ENCODE measurements at regions not wholly inside any gene's neighbourhood (a gene's known extent, or its start where the extent isn't known, plus 50 kb on each side); places are given as distances from the start of the nearest gene placed in this dataset.

GRCh38 chr4:57866468-57867171 is 756.4 kb upstream of the IGFBP7 start:
- TF ChIP-seq CTCF (conservative IDR thresholded peaks at IDR 0.05; ENCODE audit: control insufficient read depth, insufficient read depth, low read depth, low read length), result no peak
- DNase-seq (ENCODE audit: low read depth), result no peak
- H3K4me3 ChIP-seq (ENCODE audit: control insufficient read depth, low read depth, low read length), result no peak overlapping the region

- DNase-seq (ENCODE audit: low read depth), result no peak
- no peak for TF ChIP-seq CTCF (conservative IDR thresholded peaks at IDR 0.05; ENCODE audit: control insufficient read depth, insufficient read depth, low read depth, low read length)
- H3K4me3 ChIP-seq (ENCODE audit: control insufficient read depth, low read depth, low read length), result no peak overlapping the region
Measured at GRCh38 chr4:57865264-57865663, 755.1 kb upstream of the IGFBP7 start.

GRCh38 chr4:57854748-57855147 is 744.6 kb upstream of the IGFBP7 start:
- no peak for DNase-seq (ENCODE audit: low read depth)
- H3K4me3 ChIP-seq (ENCODE audit: control insufficient read depth, low read depth, low read length), result no peak overlapping the region
- no peak for TF ChIP-seq CTCF (conservative IDR thresholded peaks at IDR 0.05; ENCODE audit: control insufficient read depth, insufficient read depth, low read depth, low read length)

GRCh38 chr4:57850141-57850540 is 740.0 kb upstream of the IGFBP7 start:
- no peak overlapping the region for H3K4me3 ChIP-seq (ENCODE audit: control insufficient read depth, low read depth, low read length)

GRCh38 chr4:57832083-57832482 is 721.9 kb upstream of the IGFBP7 start:
- H3K4me3 ChIP-seq (ENCODE audit: control insufficient read depth, low read depth, low read length), result no peak overlapping the region
- no peak for DNase-seq (ENCODE audit: low read depth)
- no peak for TF ChIP-seq CTCF (conservative IDR thresholded peaks at IDR 0.05; ENCODE audit: control insufficient read depth, insufficient read depth, low read depth, low read length)

More at GRCh38 chr4:57850141-57850540, 740.0 kb upstream of the IGFBP7 start:
- no peak for TF ChIP-seq CTCF (conservative IDR thresholded peaks at IDR 0.05; ENCODE audit: control insufficient read depth, insufficient read depth, low read depth, low read length)
- no peak for DNase-seq (ENCODE audit: low read depth)

GRCh38 chr4:57789666-57790065 is 679.5 kb upstream of the IGFBP7 start:
- no peak for TF ChIP-seq CTCF (conservative IDR thresholded peaks at IDR 0.05; ENCODE audit: control insufficient read depth, insufficient read depth, low read depth, low read length)
- H3K4me3 ChIP-seq (ENCODE audit: control insufficient read depth, low read depth, low read length), result no peak overlapping the region
- no peak for DNase-seq (ENCODE audit: low read depth)
